ENCODE measurements at regions not wholly inside any gene's neighbourhood (a gene's known extent, or its start where the extent isn't known, plus 50 kb on each side); places are given as distances from the start of the nearest gene placed in this dataset.

GRCh38 chr5:94017579-94017978 lies 276.2 kb upstream of the POU5F2 start:
- TF ChIP-seq CTCF (IDR thresholded peaks at IDR 0.05): no peak
- H3K4me3 ChIP-seq (ENCODE audit: low read depth, low read length): no peak overlapping the region
- H3K9ac ChIP-seq: no peak overlapping the region
- no peak overlapping the region for H3K27ac ChIP-seq
- no peaks in the 10 kb centered on the region for H3K9me3 ChIP-seq (ENCODE audit: control insufficient read depth, low read length)
- no peak overlapping the region for H3K4me2 ChIP-seq (ENCODE audit: low read length)
- H3K36me3 ChIP-seq (ENCODE audit: control insufficient read depth, insufficient read depth, low read length): no peaks in the 10 kb centered on the region
- H2AFZ ChIP-seq: no peak overlapping the region
- H3K79me2 ChIP-seq: peaks cover 2% of the 10 kb centered on the region
- H3K4me1 ChIP-seq: no peaks in the 10 kb centered on the region
- H3K27me3 ChIP-seq (ENCODE audit: control insufficient read depth, insufficient read depth, low read length): no peaks in the 10 kb centered on the region

DNA sequence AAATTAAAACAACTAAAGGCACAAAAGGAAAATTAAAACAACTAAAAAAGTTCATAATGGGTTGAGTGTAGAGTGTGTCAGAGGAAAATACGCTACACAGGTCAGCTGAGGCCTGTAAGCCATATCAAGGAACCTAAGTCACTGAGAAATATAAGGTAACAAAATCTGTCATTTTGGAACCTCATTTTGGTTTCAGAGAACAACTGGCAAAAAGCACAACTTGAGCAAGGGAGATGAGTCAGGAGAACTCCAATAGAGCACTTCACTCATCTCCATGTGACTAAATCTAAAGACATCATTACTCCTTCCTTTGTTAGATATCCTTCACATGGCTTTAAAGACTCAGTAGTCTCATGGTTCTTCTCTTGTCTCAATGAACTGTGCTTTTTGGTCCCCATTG lies 269.4 kb upstream of the POU5F2 start:
- Histone ChIP-seq H3K9me3 (ENCODE audit: control insufficient read depth, low read length) (no peaks in the 10 kb centered on the region), H3K36me3 (ENCODE audit: control insufficient read depth, insufficient read depth, low read length) (no peaks in the 10 kb centered on the region), H3K27me3 (ENCODE audit: control insufficient read depth, insufficient read depth, low read length) (no peaks in the 10 kb centered on the region), H3K4me2 (ENCODE audit: low read length) (no peak overlapping the region), H3K4me3 (ENCODE audit: low read depth, low read length) (no peak overlapping the region), H2AFZ (no peak overlapping the region), H3K79me2 (no peaks in the 10 kb centered on the region), H3K4me1 (no peaks in the 10 kb centered on the region), H3K27ac (no peak overlapping the region), H3K9ac (no peak overlapping the region)
- TF ChIP-seq CTCF (IDR thresholded peaks at IDR 0.05): no peak

DNA sequence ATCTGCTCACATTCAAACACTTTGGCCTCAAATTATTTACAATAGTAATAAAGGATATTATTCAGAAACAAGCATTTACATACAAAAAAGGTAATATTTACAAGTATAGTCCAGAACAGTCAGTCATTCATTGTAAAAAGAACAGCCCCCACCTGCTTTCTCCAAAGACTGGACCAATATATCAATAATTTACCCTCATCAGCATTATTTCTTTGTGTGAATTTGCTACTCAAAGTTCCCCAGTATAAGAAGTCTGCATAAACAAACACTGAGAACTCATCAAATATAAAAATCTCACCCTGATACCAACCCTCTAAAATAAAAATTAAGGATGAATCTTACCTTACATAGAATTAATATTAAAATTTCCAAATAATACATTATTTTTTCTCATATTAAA lies 267.8 kb upstream of the POU5F2 start:
- Histone ChIP-seq H3K9ac (no peak overlapping the region), H3K4me3 (ENCODE audit: low read depth, low read length) (no peak overlapping the region), H3K27me3 (ENCODE audit: control insufficient read depth, insufficient read depth, low read length) (no peaks in the 10 kb centered on the region), H3K79me2 (no peaks in the 10 kb centered on the region), H3K9me3 (ENCODE audit: control insufficient read depth, low read length) (no peaks in the 10 kb centered on the region), H3K36me3 (ENCODE audit: control insufficient read depth, insufficient read depth, low read length) (no peaks in the 10 kb centered on the region), H3K27ac (no peak overlapping the region), H3K4me1 (no peaks in the 10 kb centered on the region), H2AFZ (no peak overlapping the region), H3K4me2 (ENCODE audit: low read length) (no peak overlapping the region)
- TF ChIP-seq CTCF (IDR thresholded peaks at IDR 0.05): no peak

GRCh38 chr5:93998951-93999455 lies 257.6 kb upstream of the POU5F2 start:
- Histone ChIP-seq H3K9ac (no peak overlapping the region), H3K4me3 (ENCODE audit: low read depth, low read length) (no peak overlapping the region), H2AFZ (no peak overlapping the region), H3K27me3 (ENCODE audit: control insufficient read depth, insufficient read depth, low read length) (no peaks in the 10 kb centered on the region), H3K79me2 (peaks cover 5% of the 10 kb centered on the region), H3K36me3 (ENCODE audit: control insufficient read depth, insufficient read depth, low read length) (peaks cover 4% of the 10 kb centered on the region), H3K4me1 (no peaks in the 10 kb centered on the region), H3K9me3 (ENCODE audit: control insufficient read depth, low read length) (no peaks in the 10 kb centered on the region), H3K4me2 (ENCODE audit: low read length) (no peak overlapping the region), H3K27ac (no peak overlapping the region)
- TF ChIP-seq CTCF (IDR thresholded peaks at IDR 0.05): no peak

- no peaks in the 10 kb centered on the region for H3K27me3 ChIP-seq (ENCODE audit: control insufficient read depth, insufficient read depth, low read length)
- H3K27ac ChIP-seq: no peak overlapping the region
- H3K36me3 ChIP-seq (ENCODE audit: control insufficient read depth, insufficient read depth, low read length): peaks cover 4% of the 10 kb centered on the region
- H3K79me2 ChIP-seq: peaks cover 5% of the 10 kb centered on the region
- H2AFZ ChIP-seq: no peak overlapping the region
- H3K4me1 ChIP-seq: no peaks in the 10 kb centered on the region
- no peaks in the 10 kb centered on the region for H3K9me3 ChIP-seq (ENCODE audit: control insufficient read depth, low read length)
- H3K4me2 ChIP-seq (ENCODE audit: low read length): no peak overlapping the region
- TF ChIP-seq CTCF (IDR thresholded peaks at IDR 0.05): no peak
- H3K9ac ChIP-seq: no peak overlapping the region
- H3K4me3 ChIP-seq (ENCODE audit: low read depth, low read length): no peak overlapping the region
Measured at GRCh38 chr5:93997562-93997961, 256.2 kb upstream of the POU5F2 start.

Data from parathyroid adenoma (tissue), 2 donors.